AG10803 (cell line): ENCODE measurements at regions not wholly inside any gene's neighbourhood (a gene's known extent, or its start where the extent isn't known, plus 50 kb on each side); places are given as distances from the start of the nearest gene placed in this dataset.
"Not testable (repeated sequence)": the region's sequence is repeated elsewhere in the genome, so short reads cannot be mapped to it uniquely, and the experiment has no call there.

Experiments used
- DNase-seq: peaks from one replicate; pipeline ENCODE4 v3.0.0; 2010; ENCODE audit warnings: low read depth
- H3K4me3 ChIP-seq: 2 replicates; pipeline ENCODE4 v1.5.1; 2011; ENCODE audit warnings: mild to moderate bottlenecking, low read length, control low read depth
- CTCF ChIP-seq: conservative IDR thresholded peaks from 2 replicates; pipeline ENCODE4 v1.5.1; 2011; ENCODE audit warnings: mild to moderate bottlenecking, low read length, control low read depth, inconsistent platforms

GRCh38 chr12:88903333-88903732, 323.1 kb upstream of the KITLG start:
- TF ChIP-seq CTCF: no peak
- DNase-seq: no peak

GRCh38 chr12:88897723-88898122, 317.5 kb upstream of the KITLG start:
- TF ChIP-seq CTCF: no peak
- no peak overlapping the region for H3K4me3 ChIP-seq
- no peak for DNase-seq

More at GRCh38 chr12:88903333-88903732, 323.1 kb upstream of the KITLG start:
- H3K4me3 ChIP-seq: no peak overlapping the region

DNA sequence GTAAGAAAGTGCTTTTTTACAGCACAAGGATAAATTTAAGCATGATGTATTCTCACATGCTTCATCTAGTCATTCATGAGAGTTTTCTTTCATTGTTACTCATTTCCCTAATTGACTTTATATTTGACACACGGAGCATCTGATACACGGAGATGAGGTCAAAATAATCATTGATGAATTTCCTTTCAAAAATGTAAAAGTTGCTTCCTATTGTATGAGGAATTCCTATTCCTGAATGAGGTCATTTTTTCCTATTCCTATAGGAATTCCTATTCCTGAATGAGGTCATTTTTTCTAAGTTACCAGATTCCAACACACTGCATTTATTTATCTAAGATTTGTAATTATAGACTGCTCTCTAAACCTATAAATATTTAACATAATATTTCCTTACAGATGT, 316.7 kb upstream of the KITLG start:
- H3K4me3 ChIP-seq: no peak overlapping the region
- no peak for TF ChIP-seq CTCF
- DNase-seq: peak; percentile 25

DNA sequence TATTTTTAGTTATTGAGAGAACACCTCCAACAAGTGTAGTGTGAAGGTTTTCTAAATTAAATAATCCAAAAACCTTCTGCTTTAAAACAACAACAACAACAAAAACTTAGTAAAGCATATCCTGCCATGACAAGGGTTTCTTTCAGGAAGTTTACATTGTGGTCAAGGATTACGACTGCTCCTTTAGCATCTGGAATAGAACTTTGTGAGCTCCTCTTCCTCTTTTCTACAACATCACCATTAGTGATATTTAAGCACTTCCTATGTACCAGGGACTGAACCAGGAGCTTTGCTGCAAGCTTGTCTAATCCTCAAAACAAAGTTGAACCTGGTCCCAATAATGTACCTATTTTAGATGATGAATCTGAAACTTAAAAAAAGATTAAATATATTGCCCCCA, 315.4 kb upstream of the KITLG start:
- DNase-seq: no peak
- TF ChIP-seq CTCF: no peak
- no peak overlapping the region for H3K4me3 ChIP-seq

GRCh38 chr12:88893801-88894200, 313.5 kb upstream of the KITLG start:
- no peak for DNase-seq
- no peak for TF ChIP-seq CTCF
- no peak overlapping the region for H3K4me3 ChIP-seq

GRCh38 chr12:88891434-88891833, 311.2 kb upstream of the KITLG start:
- H3K4me3 ChIP-seq, DNase-seq: not testable (repeated sequence)

GRCh38 chr12:88889326-88890110, 309.2 kb upstream of the KITLG start:
- no peak for TF ChIP-seq CTCF
- H3K4me3 ChIP-seq: no peak overlapping the region
- peak; percentile 49 for DNase-seq
